Fibroblast of the aortic adventitia (primary cell): ENCODE measurements at regions not wholly inside any gene's neighbourhood (a gene's known extent, or its start where the extent isn't known, plus 50 kb on each side); places are given as distances from the start of the nearest gene placed in this dataset.

Source experiments
- DNase-seq: peaks from one replicate; pipeline ENCODE4 v3.0.0-alpha.2; 2010; ENCODE audit warnings: low read depth
- H3K4me3 ChIP-seq: 2 replicates; pipeline ENCODE4 v1.5.1; 2011; ENCODE audit warnings: low read depth, mild to moderate bottlenecking, control low read depth, low read length, moderate library complexity
- TF ChIP-seq, protein P1 (sequence below): IDR thresholded peaks from 2 replicates; pipeline ENCODE4 v1.5.1; 2011; ENCODE audit warnings: mild to moderate bottlenecking, low read length, control low read depth, inconsistent platforms; ENCODE audit not compliant: insufficient read depth

DNA sequence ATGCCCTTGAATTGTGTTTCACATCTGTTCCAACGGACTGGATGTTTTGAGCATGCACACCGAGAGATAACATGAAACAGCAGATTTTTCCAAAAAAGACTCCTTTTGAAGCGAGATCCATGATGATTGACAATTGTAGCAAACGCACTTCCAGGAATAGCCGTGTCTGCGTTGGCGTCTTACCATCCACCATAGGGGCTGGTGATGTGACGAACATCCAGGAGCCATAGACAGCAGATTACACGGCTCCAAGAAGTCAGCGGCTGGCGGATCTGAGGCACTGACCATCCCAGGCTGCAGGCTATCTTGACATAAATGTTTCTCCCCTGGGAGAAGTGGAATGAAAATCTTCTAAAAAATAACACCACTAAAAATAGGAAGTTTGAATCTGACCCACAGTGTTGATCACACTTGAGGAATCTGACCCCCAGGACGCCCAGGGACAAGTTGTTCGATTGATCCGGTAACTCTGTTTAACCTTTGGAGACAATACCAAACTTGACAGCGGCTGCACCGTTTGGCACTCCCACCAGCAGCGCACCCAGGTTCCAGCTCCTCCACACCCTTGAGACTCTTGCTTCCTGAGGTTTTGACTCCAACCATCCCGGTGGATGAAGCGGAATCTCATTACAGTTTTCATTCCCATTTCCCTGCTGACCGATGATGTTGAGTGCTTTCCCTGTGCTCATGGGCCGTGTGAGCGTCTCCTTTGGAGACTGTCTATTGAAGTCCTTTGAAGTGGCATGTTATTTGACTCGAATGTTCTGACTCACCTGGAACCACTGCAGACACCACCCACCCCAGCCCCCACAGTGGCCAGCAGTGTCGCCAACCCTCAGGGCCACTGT is 140.0 kb upstream of the GPC1 start:
- DNase-seq: no peak
- no peak overlapping the region for H3K4me3 ChIP-seq
- TF ChIP-seq, protein P1, sequence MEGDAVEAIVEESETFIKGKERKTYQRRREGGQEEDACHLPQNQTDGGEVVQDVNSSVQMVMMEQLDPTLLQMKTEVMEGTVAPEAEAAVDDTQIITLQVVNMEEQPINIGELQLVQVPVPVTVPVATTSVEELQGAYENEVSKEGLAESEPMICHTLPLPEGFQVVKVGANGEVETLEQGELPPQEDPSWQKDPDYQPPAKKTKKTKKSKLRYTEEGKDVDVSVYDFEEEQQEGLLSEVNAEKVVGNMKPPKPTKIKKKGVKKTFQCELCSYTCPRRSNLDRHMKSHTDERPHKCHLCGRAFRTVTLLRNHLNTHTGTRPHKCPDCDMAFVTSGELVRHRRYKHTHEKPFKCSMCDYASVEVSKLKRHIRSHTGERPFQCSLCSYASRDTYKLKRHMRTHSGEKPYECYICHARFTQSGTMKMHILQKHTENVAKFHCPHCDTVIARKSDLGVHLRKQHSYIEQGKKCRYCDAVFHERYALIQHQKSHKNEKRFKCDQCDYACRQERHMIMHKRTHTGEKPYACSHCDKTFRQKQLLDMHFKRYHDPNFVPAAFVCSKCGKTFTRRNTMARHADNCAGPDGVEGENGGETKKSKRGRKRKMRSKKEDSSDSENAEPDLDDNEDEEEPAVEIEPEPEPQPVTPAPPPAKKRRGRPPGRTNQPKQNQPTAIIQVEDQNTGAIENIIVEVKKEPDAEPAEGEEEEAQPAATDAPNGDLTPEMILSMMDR: no peak

- TF ChIP-seq, protein P1: no peak
- DNase-seq: no peak
- H3K4me3 ChIP-seq: no peak overlapping the region
These were observed 139.4 kb upstream of the GPC1 start for GRCh38 chr2:240296104-240296406.

GRCh38 chr2:240296476-240297255 is 138.8 kb upstream of the GPC1 start:
- TF ChIP-seq, protein P1: no peak
- DNase-seq: no peak
- no peak overlapping the region for H3K4me3 ChIP-seq

GRCh38 chr2:240297256-240298116 is 138.0 kb upstream of the GPC1 start:
- TF ChIP-seq, protein P1: no peak

DNA sequence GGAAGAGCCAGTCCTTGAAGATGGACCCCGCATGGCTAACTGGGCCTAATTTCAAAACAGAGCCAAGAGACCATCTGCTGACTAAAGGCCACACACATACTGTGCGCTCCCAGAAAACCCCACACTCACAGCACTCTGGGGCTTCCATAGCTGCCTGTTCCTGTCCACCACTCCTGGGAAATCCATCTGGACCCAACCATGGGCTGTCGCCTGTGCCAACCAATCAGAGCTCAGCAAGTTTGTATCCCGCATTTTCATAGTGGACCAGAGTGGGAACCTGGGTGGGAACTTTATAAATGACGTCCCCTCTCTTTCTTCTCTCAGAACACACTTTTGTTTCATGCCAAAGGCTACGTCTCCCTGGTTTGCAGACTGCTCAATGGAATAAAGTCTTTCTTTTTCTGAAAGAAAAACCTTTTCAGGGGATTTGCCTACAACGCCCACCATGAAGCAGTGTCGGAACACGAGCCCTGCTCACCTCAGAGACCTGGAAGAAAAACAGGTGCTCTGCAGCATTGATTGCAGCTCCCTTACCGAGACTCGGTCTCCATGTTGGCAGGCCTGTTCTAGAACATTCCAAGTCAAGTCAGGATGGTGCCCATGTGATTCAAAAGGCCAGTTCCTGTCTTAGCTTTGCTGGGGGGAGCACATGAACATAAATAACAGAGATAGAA is 137.2 kb upstream of the GPC1 start:
- TF ChIP-seq, protein P1: no peak
- DNase-seq: no peak
- no peak overlapping the region for H3K4me3 ChIP-seq

More at GRCh38 chr2:240297256-240298116, 138.0 kb upstream of the GPC1 start:
- no peak for DNase-seq
- no peak overlapping the region for H3K4me3 ChIP-seq
